AG09309 (cell line): ENCODE measurements at regions not wholly inside any gene's neighbourhood (a gene's known extent, or its start where the extent isn't known, plus 50 kb on each side); places are given as distances from the start of the nearest gene placed in this dataset.

ENCODE experiments used
- DNase-seq: peaks from one replicate; pipeline ENCODE4 v3.0.0-alpha.2; 2010; ENCODE audit warnings: low read depth
- H3K4me3 ChIP-seq: 2 replicates; pipeline ENCODE4 v1.5.1; 2011; ENCODE audit warnings: mild to moderate bottlenecking, low read depth, low read length, moderate library complexity; ENCODE audit not compliant: control insufficient read depth
- CTCF ChIP-seq: IDR thresholded peaks from 2 replicates; pipeline ENCODE4 v1.5.1; 2011; ENCODE audit warnings: mild to moderate bottlenecking, low read depth, low read length, inconsistent platforms; ENCODE audit not compliant: insufficient read depth, control insufficient read depth; ENCODE audit errors: missing control alignments

GRCh38 chr13:63026285-63026797 lies 1610.7 kb upstream of the PCDH20 start:
- DNase-seq = no peak
- TF ChIP-seq CTCF = no peak
- no peak overlapping the region for H3K4me3 ChIP-seq

GRCh38 chr13:63025741-63026140 lies 1610.1 kb upstream of the PCDH20 start:
- no peak for TF ChIP-seq CTCF
- no peak for DNase-seq
- no peak overlapping the region for H3K4me3 ChIP-seq

GRCh38 chr13:63024458-63024857 lies 1608.8 kb upstream of the PCDH20 start:
- no peak for TF ChIP-seq CTCF
- DNase-seq = no peak

GRCh38 chr13:63011996-63012395 lies 1596.3 kb upstream of the PCDH20 start:
- DNase-seq = no peak
- TF ChIP-seq CTCF = no peak
- H3K4me3 ChIP-seq = no peak overlapping the region

More at GRCh38 chr13:63024458-63024857, 1608.8 kb upstream of the PCDH20 start:
- H3K4me3 ChIP-seq = no peak overlapping the region

GRCh38 chr13:63010072-63010658 lies 1594.5 kb upstream of the PCDH20 start:
- DNase-seq = no peak
- no peak overlapping the region for H3K4me3 ChIP-seq
- no peak for TF ChIP-seq CTCF

- no peak for DNase-seq
- no peak overlapping the region for H3K4me3 ChIP-seq
- no peak for TF ChIP-seq CTCF
Observed at GRCh38 chr13:63005625-63006024, 1590.0 kb upstream of the PCDH20 start.
